Neural progenitor cell (in vitro differentiated cells): ENCODE measurements at regions not wholly inside any gene's neighbourhood (a gene's known extent, or its start where the extent isn't known, plus 50 kb on each side); places are given as distances from the start of the nearest gene placed in this dataset.

Source experiments
- DNase-seq: peaks from one replicate; pipeline ENCODE4 v3.0.0-alpha.2; 2016; ENCODE audit warnings: low spot score
- H2AFZ ChIP-seq: fragments of 200-600 bp; sonication (generic); replicated peaks from 2 replicates; pipeline ENCODE4 v1.6.1; 2016; ENCODE audit warnings: antibody characterized with exemption
- H3F3A ChIP-seq: fragments of 200-600 bp; sonication (generic); 2 replicates; pipeline ENCODE4 v1.6.1; 2016; ENCODE audit warnings: antibody characterized with exemption, low read depth
- H3K27ac ChIP-seq: fragments of 200-600 bp; sonication (generic); 2 replicates; pipeline ENCODE4 v1.5.1; 2016; ENCODE audit warnings: mild to moderate bottlenecking
- H3K27me3 ChIP-seq: fragments of 200-600 bp; sonication (generic); 2 replicates; pipeline ENCODE4 v1.6.1; 2016; ENCODE audit warnings: mild to moderate bottlenecking, moderate library complexity
- H3K36me3 ChIP-seq: fragments of 200-600 bp; sonication (generic); 2 replicates; pipeline ENCODE4 v1.5.1; 2016
- H3K4me1 ChIP-seq: fragments of 200-600 bp; sonication (generic); 2 replicates; pipeline ENCODE4 v1.6.1; 2016; ENCODE audit warnings: mixed run types
- H3K4me2 ChIP-seq: fragments of 200-600 bp; sonication (generic); 2 replicates; pipeline ENCODE4 v1.6.1; 2016
- H3K4me3 ChIP-seq: fragments of 200-600 bp; sonication (generic); 2 replicates; pipeline ENCODE4 v1.5.1; 2016
- H3K79me2 ChIP-seq: fragments of 200-600 bp; sonication (generic); 2 replicates; pipeline ENCODE4 v1.6.1; 2016; ENCODE audit warnings: low read depth
- H3K9ac ChIP-seq: fragments of 200-600 bp; sonication (generic); 2 replicates; pipeline ENCODE4 v1.6.1; 2016
- H3K9me3 ChIP-seq: fragments of 200-600 bp; sonication (generic); 2 replicates; pipeline ENCODE4 v1.5.1; 2016; ENCODE audit warnings: low read depth
- H4K20me1 ChIP-seq: fragments of 200-600 bp; sonication (generic); 2 replicates; pipeline ENCODE4 v1.6.1; 2016; ENCODE audit warnings: low read depth
- H3K27ac Mint-ChIP-seq: 3 replicates; pipeline ENCODE4 v1.8.0; 2021; ENCODE audit warnings: mixed read lengths
- H3K27me3 Mint-ChIP-seq: 2 replicates; pipeline ENCODE4 v1.8.0; 2022; ENCODE audit warnings: low read depth, mild to moderate bottlenecking, inconsistent platforms, moderate library complexity, mixed read lengths; ENCODE audit not compliant: insufficient read depth
- H3K36me3 Mint-ChIP-seq: 3 replicates; pipeline ENCODE4 v1.8.0; 2021; ENCODE audit warnings: mixed read lengths
- H3K4me1 Mint-ChIP-seq: 3 replicates; pipeline ENCODE4 v1.8.0; 2021; ENCODE audit warnings: mixed read lengths
- H3K4me3 Mint-ChIP-seq: 3 replicates; pipeline ENCODE4 v1.8.0; 2021; ENCODE audit warnings: mild to moderate bottlenecking, moderate library complexity, mixed read lengths
- H3K9me3 Mint-ChIP-seq: 3 replicates; pipeline ENCODE4 v1.8.0; 2020; ENCODE audit warnings: mixed read lengths
- EZH2 ChIP-seq: fragments of 200-600 bp; sonication (generic); IDR thresholded peaks from 2 replicates; pipeline ENCODE4 v1.6.1; 2017; ENCODE audit warnings: antibody characterized with exemption, mild to moderate bottlenecking, moderate library complexity
- EZH2phosphoT487 ChIP-seq: fragments of 200-600 bp; sonication (generic); IDR thresholded peaks from 2 replicates; pipeline ENCODE4 v1.6.1; 2017; ENCODE audit warnings: antibody characterized with exemption
- TF ChIP-seq, protein P1 (sequence below): fragments of 200-600 bp; sonication (generic); IDR thresholded peaks from 2 replicates; pipeline ENCODE4 v1.5.1; 2017; ENCODE audit warnings: antibody characterized with exemption, mild to moderate bottlenecking

DNA sequence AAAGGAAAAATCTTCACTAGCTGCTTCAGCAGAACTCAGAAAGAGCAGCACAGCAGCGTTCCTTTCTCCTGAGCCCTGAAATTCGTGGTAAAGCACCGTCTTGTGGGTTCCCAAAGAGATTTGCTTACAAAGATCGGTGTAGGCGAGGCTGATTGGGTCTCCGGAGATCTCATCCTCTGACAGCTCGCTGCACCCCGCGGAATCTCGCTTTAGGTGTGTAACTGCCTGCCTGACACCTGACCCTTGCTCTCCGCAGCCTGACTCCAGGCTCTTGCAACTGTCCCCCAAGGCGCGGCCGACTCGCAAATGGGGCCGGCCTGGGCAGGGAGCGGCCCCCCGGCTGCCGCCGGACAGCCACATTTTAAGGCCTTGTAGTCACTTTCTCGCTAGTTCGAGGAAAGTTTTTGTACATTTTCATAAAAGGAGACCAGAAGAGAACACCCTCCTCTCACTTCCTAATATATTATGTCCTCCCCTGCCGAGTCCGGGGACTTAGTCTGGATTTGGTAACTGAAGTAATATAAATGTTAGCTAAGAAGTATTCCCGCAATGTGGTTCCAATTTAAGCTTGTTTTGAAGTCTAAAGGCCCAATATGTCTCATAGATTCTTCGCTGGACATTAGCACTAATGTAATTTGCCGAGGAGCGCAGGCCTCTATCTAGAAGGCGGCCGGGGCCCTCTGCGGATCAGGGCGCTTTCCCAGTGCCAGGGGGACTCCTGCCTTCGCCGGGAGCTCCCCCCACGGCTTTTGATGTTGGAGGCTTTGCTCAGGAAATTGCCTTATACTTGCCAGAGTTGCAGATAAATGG is 177.3 kb upstream of the CDKN3 start:
- peak overlapping the region; percentile 88 for H3K4me3 Mint-ChIP-seq
- Histone ChIP-seq H4K20me1 (no peaks in the 10 kb centered on the region), H2AFZ (no peak overlapping the region), H3K4me1 (peaks cover 49% of the 10 kb centered on the region), H3K36me3 (no peaks in the 10 kb centered on the region), H3K4me2 (peak overlapping the region; percentile 71), H3K4me3 (peak overlapping the region; percentile 38), H3K27ac (no peak overlapping the region), H3K9me3 (no peaks in the 10 kb centered on the region), H3K79me2 (no peaks in the 10 kb centered on the region), H3K27me3 (peaks cover 70% of the 10 kb centered on the region), H3F3A (peaks cover 42% of the 10 kb centered on the region), H3K9ac (no peak overlapping the region)
- H3K27me3 Mint-ChIP-seq = peaks cover 2% of the 10 kb centered on the region
- peak; percentile 65 for DNase-seq
- H3K36me3 Mint-ChIP-seq = no peaks in the 10 kb centered on the region
- TF ChIP-seq EZH2phosphoT487 = no peak
- TF ChIP-seq, protein P1, sequence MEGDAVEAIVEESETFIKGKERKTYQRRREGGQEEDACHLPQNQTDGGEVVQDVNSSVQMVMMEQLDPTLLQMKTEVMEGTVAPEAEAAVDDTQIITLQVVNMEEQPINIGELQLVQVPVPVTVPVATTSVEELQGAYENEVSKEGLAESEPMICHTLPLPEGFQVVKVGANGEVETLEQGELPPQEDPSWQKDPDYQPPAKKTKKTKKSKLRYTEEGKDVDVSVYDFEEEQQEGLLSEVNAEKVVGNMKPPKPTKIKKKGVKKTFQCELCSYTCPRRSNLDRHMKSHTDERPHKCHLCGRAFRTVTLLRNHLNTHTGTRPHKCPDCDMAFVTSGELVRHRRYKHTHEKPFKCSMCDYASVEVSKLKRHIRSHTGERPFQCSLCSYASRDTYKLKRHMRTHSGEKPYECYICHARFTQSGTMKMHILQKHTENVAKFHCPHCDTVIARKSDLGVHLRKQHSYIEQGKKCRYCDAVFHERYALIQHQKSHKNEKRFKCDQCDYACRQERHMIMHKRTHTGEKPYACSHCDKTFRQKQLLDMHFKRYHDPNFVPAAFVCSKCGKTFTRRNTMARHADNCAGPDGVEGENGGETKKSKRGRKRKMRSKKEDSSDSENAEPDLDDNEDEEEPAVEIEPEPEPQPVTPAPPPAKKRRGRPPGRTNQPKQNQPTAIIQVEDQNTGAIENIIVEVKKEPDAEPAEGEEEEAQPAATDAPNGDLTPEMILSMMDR = no peak
- no peak for TF ChIP-seq EZH2
- no peaks in the 10 kb centered on the region for H3K9me3 Mint-ChIP-seq
- peak overlapping the region; percentile 98 for H3K27ac Mint-ChIP-seq
- peaks cover 65% of the 10 kb centered on the region for H3K4me1 Mint-ChIP-seq

DNA sequence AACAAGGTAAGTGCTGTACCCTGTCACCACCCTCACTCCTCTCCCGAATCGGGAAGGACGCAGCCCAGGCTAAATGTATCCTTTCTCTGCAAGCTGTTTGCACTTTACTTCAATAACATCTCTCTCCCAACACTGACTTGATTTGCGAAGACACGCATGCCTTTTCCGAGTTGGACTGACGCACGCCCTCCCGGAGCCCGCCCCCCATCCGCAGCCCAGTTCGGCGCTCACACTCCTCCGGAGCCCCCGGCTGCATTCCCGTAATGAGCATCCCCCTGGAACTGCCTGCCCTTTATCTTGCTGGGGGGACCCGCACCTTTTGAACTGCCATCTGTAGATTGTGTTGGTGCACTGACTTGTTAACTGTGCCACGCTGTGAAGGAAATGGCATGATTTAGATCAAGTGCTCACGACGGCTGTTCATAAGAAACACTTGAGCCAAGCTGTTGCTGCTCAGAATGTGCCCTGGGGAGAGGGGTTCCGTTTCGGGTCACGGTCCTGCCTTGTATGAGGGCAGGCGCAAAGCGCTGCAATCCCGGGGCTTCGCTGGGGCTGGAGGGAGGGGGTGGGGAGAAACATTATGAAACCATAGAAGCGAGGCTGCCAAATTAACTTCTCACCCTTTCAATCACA is 176.6 kb upstream of the CDKN3 start:
- Histone ChIP-seq H3K9ac (no peak overlapping the region), H3K27ac (no peak overlapping the region), H3K9me3 (no peaks in the 10 kb centered on the region), H3K79me2 (no peaks in the 10 kb centered on the region), H3K4me3 (peak overlapping the region; percentile 38), H3F3A (peaks cover 42% of the 10 kb centered on the region), H3K36me3 (no peaks in the 10 kb centered on the region), H2AFZ (no peak overlapping the region), H3K27me3 (peaks cover 71% of the 10 kb centered on the region), H3K4me2 (peak overlapping the region; percentile 71), H4K20me1 (no peaks in the 10 kb centered on the region), H3K4me1 (peaks cover 51% of the 10 kb centered on the region)
- Mint-ChIP-seq H3K27me3 (peaks cover 2% of the 10 kb centered on the region), H3K36me3 (no peaks in the 10 kb centered on the region), H3K4me3 (peak overlapping the region; percentile 88), H3K27ac (peak overlapping the region; percentile 98), H3K9me3 (no peaks in the 10 kb centered on the region), H3K4me1 (peaks cover 72% of the 10 kb centered on the region)
- DNase-seq = peak; percentile 46
- TF ChIP-seq, protein P1 = no peak
- TF ChIP-seq EZH2phosphoT487 = no peak
- no peak for TF ChIP-seq EZH2

DNA sequence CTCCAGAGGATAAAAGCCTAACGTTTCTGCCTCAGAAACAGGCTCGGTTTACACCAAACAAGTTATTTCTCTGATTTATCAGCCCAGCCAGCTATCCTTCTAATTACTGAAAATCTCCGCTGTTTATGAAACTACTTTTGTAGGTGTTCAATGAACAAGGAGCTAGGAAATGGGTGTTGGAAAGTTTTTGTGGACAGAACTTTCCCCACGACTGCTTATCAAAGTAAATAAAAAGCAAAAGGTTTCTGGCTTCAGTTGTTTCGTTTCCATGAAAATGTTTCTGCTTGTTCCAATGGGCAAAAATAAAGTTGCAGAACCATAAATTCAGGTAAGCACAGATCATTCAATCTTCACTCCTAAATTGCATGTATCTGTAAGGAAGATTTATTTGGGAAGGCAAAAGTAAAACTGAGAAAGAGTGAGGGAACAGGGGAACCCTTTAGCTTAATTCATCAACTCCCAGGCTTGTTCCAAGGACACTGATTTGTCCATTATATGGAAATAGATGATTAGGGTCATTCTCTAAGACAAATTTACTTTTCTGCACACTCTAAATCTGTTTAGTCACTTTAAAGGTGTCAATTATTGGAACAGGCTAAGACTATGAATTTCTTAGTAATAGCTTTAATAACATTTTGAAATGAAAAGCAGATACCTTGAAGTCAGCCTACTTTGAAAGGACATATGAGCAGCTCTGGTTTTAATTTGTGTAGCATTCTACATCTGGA is 175.9 kb upstream of the CDKN3 start:
- Histone ChIP-seq H3K27ac (no peak overlapping the region), H3K27me3 (peaks cover 71% of the 10 kb centered on the region), H3K36me3 (no peaks in the 10 kb centered on the region), H3F3A (peaks cover 42% of the 10 kb centered on the region), H3K79me2 (no peaks in the 10 kb centered on the region), H3K4me2 (peak overlapping the region; percentile 71), H3K4me3 (peak overlapping the region; percentile 38), H3K4me1 (peaks cover 58% of the 10 kb centered on the region), H3K9ac (no peak overlapping the region), H2AFZ (no peak overlapping the region), H3K9me3 (no peaks in the 10 kb centered on the region), H4K20me1 (no peaks in the 10 kb centered on the region)
- peaks cover 2% of the 10 kb centered on the region for H3K27me3 Mint-ChIP-seq
- no peak for DNase-seq
- H3K36me3 Mint-ChIP-seq = no peaks in the 10 kb centered on the region
- no peaks in the 10 kb centered on the region for H3K9me3 Mint-ChIP-seq
- peak overlapping the region; percentile 98 for H3K27ac Mint-ChIP-seq
- H3K4me3 Mint-ChIP-seq = peak overlapping the region; percentile 88
- TF ChIP-seq, protein P1 = no peak
- no peak for TF ChIP-seq EZH2phosphoT487
- no peak for TF ChIP-seq EZH2
- H3K4me1 Mint-ChIP-seq = peaks cover 79% of the 10 kb centered on the region
